EL (cell line): ENCODE measurements at regions not wholly inside any gene's neighbourhood (a gene's known extent, or its start where the extent isn't known, plus 50 kb on each side); places are given as distances from the start of the nearest gene placed in this dataset.
A peak's percentile ranks its signal among the peaks of the same experiment; 100 is the strongest.
"Not testable (repeated sequence)": the region's sequence is repeated elsewhere in the genome, so short reads cannot be mapped to it uniquely, and the experiment has no call there.

Experiments used
- DNase-seq: peaks from one replicate; pipeline ENCODE4 v3.0.0-alpha.2; 2016

DNA sequence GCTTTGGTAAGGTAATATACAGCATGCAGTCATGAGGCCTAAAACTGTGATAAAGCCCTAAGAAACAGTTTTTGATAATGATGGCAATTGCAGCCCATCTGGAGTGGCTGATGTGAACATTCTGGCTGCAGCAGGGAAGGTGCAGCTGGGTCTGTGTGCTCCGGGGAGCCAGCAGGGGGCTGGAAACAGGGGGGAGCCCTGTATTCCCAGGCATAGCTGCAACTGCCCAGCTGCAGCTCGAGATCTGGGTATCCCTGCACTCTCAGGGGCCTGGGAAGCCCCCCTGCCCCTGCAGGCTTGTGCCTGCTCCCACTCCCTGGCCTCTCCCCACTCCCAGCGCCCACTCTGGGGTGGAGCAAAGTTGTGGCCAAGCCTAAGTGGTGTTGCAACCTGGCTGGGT is 95.6 kb downstream of the RRAGB start:
- no peak for DNase-seq

DNA sequence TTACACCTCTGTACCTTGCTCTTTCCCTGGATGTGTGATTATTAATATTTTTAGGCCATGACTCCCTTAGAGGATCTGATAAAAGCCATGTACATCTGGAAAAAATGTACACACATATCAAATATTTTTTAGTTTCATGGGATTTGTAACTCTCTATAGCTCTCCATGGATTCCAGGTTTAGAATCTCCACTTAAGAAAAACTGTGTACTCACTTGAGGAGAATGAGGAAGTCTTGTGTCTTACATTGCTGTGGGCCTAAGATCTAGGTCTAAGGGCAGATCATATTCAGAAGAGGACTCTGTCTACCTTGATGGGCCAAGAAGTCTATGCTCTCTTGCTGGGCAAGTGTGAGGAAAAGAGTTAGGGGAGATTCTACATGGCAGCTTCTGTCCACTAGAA is 98.0 kb downstream of the RRAGB start:
- no peak for DNase-seq

DNA sequence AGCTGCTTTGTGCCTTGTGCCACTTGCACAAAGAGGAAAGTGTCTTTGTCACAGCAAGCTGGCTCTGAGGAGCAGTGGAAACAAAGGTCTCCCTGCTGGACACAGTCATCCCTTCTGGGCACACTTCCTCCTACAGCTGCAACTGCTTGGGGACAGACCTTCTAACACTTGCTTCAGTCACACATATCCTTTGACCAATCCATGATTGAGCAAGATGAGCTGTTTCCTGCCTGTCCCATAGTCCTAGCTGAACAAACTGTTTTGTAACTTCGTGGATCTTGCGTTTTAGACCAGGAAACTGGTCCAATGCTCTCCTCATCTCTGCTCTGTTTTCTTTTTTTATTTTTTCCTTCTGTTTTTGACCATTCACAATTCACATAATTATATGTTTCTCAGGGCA is 98.5 kb downstream of the RRAGB start:
- no peak for DNase-seq

DNA sequence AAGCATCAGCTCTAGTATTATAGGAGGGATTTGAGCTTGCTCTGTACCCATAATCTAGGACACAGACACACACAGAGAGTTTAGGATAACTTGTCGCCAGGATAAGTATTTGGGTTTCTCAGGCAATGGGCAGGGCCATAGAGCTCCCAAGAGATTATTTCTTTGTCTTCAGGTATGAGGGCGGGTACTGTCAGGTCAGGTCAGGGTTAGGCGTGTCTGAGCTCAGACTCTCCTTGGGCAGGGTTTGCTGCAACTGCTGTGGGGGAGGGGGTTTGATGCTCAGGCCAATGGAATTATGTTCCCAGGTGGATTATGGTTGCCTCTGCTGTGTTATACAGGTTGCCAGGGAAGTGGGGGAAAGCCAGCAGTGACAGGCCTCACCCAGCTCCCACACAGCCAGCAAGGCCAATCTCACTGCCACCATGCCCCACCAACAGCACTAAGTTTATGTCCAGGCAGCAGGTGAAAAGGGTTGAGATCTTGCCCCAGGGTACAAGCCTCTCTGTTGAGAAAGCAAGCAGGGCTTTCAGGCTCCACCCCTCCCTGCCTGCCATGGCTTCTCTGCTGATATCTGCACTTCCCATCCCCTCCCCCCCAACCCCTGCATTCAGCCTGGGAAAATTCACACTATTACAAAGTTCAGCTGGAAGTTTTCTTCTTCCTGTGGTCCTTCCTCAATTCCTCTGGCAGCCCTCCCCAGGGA is 101.3 kb downstream of the RRAGB start:
- DNase-seq: no peak

DNA sequence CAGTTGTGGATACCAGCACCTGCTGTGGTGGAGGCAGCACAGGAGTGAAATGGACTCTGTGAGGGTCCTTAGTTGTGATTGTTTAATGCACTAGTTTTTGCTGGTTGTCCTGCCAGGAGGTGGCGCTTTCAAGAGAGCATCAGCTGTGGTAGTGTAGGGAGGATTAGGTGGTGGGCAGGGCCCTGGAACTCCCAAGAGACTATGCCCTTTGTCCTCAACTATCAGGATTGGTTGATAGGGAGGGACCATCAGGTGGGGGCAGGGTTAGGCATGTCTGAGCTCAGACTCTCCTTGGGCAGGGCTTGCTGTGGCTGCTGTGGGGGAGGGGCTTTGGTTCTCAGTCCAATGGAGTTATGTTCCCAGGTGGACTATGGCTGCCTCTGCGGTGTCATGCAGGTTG is 121.9 kb downstream of the RRAGB start:
- no peak for DNase-seq

DNA sequence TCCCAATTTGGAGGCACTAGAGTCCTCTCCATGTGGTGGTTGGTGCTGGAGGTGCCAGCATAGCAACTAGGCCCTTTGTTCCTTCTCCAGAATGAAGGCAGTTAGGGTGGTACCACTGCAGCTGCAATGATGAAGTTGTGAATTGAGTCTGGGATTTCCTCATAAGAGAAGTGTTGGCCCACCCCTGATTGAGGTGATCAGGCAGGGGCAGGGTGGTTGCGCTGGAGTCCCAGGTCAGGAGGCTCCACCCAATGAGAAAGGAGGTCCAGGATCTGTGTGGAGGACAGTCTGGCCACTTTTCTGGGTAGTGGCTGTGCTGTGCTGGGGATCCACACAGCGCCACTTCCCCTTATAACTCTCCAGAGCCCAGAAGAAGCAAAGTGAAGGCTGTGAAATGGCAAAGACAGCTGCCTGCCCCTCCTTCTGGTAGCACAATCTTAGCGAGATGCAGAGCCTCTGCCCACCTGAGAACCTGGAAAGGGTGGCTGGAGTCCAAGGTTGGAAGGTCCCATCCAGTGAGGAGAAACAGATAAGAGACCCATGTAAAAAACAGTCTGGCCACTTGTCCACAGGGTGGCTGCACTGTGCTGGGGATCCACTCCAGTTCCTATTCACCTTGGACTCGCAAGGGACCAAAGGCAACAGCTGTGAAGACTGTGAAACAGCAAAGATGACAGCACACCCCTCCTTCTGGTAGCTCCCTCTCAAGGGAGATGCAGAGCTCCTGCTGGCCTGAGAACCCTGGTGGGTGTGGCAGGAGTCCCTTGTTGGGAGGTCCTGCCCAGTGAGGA is 124.6 kb downstream of the RRAGB start:
- DNase-seq: no peak

DNA sequence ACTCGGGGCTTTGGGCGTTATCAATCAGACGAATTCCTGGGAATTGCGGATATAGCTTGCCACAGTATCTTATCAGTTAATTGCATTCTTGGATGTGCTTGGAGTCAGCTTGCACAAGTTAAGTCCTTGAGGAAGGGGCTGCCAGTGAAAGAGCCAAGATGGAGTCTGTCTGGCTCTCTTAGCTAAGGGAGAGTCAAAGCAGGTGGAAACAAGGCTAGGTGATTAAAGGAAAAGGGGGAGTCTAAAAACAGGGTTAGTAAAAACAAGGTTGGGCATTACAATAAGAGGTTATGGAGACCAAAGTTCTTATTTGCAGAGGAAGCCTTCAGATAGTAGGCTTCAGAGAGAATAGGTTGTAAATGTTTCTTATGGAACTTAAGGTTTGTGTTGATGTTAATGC is 149.2 kb downstream of the RRAGB start:
- DNase-seq: not testable (repeated sequence)

DNA sequence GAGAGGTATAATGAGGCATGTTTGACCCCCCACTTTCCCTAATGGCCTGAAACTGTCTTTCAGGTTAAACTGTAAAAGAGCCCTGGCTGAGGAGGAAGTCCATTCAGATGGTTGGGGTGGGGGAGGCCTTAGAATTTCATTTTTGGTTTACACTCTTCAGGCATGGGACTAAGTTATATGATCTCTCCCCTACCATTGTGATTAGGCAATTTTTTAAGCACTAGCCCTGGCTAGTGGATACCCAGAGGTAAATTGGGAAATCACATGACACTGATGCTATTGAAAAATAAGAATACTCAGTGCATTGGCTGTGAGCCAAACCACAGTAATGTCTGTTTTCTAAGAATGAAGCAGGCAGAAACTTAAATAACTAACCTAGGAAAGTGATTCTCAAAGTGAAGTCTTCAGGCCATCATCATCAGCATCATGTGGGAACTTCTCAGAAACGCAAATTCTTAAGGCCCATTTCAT is 149.7 kb downstream of the RRAGB start:
- DNase-seq: peak; percentile 2

DNA sequence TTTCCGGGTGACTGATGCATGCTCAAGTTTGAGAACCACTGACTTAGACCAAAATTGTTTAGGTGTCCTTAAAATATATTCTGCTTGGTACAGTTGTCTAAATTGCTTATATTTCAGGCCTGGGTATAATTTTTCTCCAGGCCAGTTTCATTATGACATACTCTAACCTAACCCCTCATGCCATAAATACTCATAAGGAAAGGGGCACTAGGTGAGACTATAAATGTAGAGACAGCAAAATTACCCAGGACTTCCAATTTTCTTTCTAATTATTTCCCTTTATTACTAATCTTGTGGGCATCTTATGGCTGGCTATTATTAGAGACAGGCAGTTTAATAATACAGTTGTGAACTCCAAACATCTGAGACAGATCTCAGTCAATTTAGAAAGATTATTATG is 150.2 kb downstream of the RRAGB start:
- DNase-seq: no peak

DNA sequence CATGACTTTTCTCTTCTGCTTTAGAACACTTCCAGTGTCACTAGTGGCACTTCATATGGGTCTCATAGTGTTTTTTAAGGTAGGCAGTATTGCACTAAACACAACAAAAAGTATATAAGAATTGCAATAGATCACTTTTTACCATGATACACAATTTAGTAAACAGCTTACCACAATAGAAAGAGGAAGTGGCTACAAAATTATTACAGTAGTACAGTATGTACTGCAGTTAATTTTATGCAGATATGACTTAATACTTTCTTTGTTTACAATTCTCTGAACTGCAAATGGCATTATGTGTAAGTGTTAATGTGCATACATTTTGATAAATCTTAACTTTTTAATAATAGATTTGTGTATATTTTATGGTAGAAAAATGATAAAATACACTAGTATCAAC is 157.3 kb downstream of the RRAGB start:
- DNase-seq: no peak

DNA sequence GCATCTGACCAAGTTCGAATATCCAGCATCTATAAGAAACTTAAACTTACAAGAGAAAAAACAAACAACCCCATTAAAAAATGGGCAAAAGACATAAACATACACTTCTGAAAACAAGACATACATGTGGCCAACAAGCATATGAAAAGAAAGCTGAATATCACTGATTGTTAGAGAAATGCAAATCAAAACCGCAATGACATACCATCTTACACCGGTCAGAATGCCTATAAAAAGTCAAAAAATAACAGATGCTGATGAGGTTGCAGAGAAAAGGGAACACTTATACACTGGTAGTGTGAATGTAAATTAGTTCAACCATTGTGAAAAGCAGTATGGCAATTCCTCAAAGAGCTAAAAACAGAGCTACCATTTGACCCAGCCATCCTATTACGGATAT is 166.0 kb downstream of the RRAGB start:
- DNase-seq: not testable (repeated sequence)

DNA sequence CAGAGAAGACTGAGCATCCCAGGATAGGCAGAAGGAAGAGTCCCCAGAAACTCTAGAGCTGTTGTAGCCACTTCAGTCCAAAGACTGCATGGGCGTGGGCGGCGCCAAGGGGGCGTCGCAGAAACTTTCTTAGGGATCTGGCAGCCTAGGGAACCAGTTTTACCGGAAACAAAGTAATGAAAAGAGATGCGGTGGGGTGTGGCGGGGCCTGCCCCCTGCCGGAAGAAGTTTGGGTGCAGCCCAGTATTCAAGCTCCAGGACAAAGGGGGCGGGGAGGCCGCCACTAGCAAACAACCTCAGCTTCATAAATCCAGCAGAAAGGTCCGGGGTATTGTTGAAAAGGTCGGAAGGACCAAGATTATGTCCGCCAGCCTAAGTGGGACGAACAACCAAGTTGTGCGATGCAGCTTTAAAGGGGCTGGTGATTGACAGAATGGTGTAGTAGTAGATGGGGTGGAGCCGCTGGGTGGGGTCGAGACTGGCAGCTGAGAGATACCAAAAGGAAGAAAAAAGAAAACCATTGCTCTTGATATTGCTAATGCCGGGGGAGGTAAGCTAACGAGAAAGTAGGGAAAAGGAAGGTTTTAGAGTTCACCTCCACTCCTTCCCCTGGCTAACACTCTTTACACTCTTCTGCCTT is 190.5 kb downstream of the RRAGB start:
- peak; percentile 22 for DNase-seq

DNA sequence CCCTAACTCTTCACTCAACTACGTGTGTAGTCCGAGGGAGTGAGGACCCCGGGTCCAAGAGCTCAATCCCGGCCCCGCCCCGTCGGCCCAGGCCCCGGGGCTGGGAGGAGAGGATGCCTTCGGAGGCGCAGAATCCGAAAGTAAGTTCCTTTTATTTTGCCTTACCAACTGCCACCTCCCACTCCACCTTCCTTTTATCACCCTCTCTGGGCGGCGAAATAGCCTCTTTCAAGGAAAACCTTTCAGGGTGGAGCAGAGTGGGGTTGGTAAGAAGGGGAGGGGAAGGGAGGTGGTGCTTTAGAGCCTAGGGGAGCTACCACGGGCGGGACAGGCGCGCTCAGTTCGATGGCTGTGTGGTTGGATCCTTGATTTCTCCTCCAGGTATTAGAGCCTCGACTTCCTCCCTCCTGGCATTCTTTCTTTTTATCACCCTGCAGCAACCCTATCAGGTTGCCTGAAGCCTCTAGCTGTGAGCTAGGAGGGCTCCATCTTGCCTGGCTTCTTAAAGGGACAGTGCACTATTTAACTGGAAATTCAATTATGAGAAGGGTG is 191.2 kb downstream of the RRAGB start:
- DNase-seq: peak; percentile 1

DNA sequence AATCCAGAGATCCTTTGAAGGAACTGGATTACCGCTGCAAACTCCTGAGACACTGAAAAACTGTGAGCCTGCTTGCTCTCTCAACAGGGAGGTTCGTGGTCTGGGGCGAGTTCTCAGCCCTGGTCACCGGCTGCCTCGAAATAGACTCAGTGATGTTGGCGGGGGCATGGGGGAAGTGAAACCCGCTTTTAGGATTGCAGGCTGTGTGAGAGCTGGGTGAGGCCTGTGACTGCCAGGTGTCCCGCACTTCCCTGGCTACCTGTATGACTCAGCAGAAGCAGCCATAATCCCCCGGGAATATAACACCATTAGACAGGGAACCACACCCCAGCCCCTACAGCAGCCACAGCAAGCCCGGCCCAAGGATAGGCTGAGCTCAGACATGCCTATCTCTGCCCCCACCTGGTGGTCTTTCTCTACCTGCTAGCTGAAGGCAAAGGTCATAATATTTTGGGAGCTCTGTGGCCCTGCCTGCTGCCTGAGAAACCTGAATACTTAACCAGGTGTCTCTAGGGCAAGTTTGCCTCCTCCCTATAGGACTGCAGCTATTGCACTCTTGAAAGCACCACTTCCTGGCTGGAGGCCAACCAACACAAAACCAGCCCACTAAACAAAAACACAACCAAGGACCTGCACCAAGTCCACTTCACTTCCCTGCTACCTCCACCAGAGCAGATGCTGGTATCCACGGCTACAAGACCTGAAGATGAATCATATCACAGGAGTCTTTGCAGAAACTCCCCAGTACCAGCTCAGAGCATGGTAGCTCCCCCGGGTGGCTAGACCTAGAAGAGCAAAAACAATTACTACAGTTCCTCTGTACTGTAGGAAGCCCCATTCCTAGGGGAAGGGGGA is 202.0 kb downstream of the RRAGB start:
- DNase-seq: no peak

DNA sequence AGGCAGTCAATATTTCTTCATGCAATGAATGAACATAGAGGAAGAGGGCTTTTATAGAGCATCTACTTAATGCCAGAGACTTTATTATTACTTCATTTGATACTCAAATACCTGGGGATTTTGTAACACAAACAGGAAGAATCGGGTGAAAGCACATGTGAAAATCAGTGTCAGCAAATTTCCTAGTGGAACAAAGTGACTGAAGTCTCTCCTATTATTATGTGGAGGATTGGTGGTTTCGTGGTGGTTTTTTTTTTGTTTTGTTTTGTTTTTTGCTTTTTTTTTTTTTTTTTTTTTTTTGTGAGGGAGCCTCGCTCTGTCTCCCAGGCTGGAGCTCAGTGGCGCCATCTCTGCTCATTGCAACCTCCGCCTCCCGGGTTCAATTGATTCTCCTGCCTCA is 207.0 kb downstream of the RRAGB start:
- DNase-seq: no peak

DNA sequence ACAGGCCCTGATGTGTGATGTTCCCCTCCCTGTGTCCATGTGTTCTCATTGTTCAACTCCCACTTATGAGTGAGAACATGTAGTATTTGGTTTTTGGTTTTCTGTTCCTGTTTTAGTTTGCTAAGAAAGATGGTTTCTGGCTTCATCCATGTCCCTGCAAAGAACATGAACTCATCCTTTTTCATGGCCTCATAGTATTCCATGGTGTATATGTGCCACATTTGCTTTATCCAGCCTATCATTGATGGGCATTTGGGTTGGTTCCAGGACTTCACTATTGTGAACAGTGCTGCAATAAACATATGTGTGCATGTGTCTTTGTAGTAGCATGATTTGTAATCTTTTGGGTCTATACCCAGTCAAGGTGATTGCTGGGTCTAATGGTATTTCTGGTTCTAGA is 211.0 kb downstream of the RRAGB start:
- not testable (repeated sequence) for DNase-seq
